Ishikawa (cell line): ENCODE measurements at regions not wholly inside any gene's neighbourhood (a gene's known extent, or its start where the extent isn't known, plus 50 kb on each side); places are given as distances from the start of the nearest gene placed in this dataset.

Experiments used
- CEBPB ChIP-seq: IDR thresholded peaks from 2 replicates; pipeline ENCODE4 v1.6.1; 2012
- CREB1 ChIP-seq: IDR thresholded peaks from 2 replicates; pipeline ENCODE4 v1.6.1; 2012; ENCODE audit warnings: low read depth
- EGR1 ChIP-seq: IDR thresholded peaks from 2 replicates; pipeline ENCODE4 v1.6.1; 2012
- EP300 ChIP-seq: IDR thresholded peaks from 2 replicates; pipeline ENCODE4 v1.6.1; 2012; ENCODE audit warnings: borderline replicate concordance
- FOXM1 ChIP-seq: IDR thresholded peaks from 2 replicates; pipeline ENCODE4 v1.6.1; 2012; ENCODE audit warnings: low read depth, borderline replicate concordance
- MAX ChIP-seq: IDR thresholded peaks from 2 replicates; pipeline ENCODE4 v1.6.1; 2012
- NFIC ChIP-seq: IDR thresholded peaks from 2 replicates; pipeline ENCODE4 v1.6.1; 2012
- RAD21 ChIP-seq: IDR thresholded peaks from 2 replicates; pipeline ENCODE4 v1.6.1; 2012; ENCODE audit warnings: low read depth
- REST ChIP-seq: IDR thresholded peaks from 2 replicates; pipeline ENCODE4 v1.6.1; 2012; ENCODE audit warnings: low read depth, mild to moderate bottlenecking
- TAF1 ChIP-seq: IDR thresholded peaks from 2 replicates; pipeline ENCODE4 v1.6.1; 2012; ENCODE audit warnings: low read depth, mild to moderate bottlenecking
- TCF12 ChIP-seq: IDR thresholded peaks from 2 replicates; pipeline ENCODE4 v1.6.1; 2012; ENCODE audit warnings: low read depth
- TEAD4 ChIP-seq: IDR thresholded peaks from 2 replicates; pipeline ENCODE4 v1.6.1; 2012
- YY1 ChIP-seq: IDR thresholded peaks from 2 replicates; pipeline ENCODE4 v1.6.1; 2012; ENCODE audit warnings: low read depth
- ZBTB7A ChIP-seq: IDR thresholded peaks from 2 replicates; pipeline ENCODE4 v1.6.1; 2012; ENCODE audit warnings: low read depth
- TF ChIP-seq, protein P1 (sequence below): IDR thresholded peaks from 2 replicates; pipeline ENCODE4 v1.6.1; 2012

GRCh38 chr15:81516012-81516411 is 142.0 kb upstream of the TMC3 start:
- TF ChIP-seq CREB1 = no peak
- no peak for TF ChIP-seq CEBPB
- TF ChIP-seq ZBTB7A = no peak
- no peak for TF ChIP-seq TCF12
- no peak for TF ChIP-seq RAD21
- TF ChIP-seq EGR1 = no peak
- TF ChIP-seq TEAD4 = no peak
- TF ChIP-seq TAF1 = no peak
- no peak for TF ChIP-seq EP300
- no peak for TF ChIP-seq NFIC
- TF ChIP-seq REST = no peak

DNA sequence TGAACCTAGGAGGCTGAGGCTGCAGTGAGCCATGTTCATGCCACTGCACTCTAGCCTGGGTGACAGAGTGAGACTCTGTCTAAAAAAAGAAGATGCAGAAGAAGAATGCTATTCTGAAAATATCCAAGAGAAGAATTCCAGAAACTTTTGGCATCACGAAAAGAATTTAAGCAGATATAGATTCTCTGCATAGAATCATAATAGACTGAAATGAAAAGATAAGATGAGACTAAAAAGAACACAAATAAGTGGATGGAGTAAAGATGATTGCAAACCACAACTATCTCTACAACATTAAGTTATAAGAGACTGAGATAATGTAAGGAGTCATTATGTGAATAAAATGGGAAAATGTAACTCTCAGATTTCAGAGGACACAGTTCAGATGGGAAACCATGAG is 140.7 kb upstream of the TMC3 start:
- TF ChIP-seq YY1 = no peak
- no peak for TF ChIP-seq ZBTB7A
- TF ChIP-seq, protein P1, sequence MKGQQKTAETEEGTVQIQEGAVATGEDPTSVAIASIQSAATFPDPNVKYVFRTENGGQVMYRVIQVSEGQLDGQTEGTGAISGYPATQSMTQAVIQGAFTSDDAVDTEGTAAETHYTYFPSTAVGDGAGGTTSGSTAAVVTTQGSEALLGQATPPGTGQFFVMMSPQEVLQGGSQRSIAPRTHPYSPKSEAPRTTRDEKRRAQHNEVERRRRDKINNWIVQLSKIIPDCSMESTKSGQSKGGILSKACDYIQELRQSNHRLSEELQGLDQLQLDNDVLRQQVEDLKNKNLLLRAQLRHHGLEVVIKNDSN = no peak
- TF ChIP-seq CEBPB = no peak
- no peak for TF ChIP-seq MAX
- no peak for TF ChIP-seq EGR1
- no peak for TF ChIP-seq TEAD4
- TF ChIP-seq NFIC = no peak
- TF ChIP-seq RAD21 = no peak
- TF ChIP-seq CREB1 = no peak
- TF ChIP-seq FOXM1 = no peak

- TF ChIP-seq MAX (no peak), TAF1 (no peak), YY1 (no peak), EP300 (no peak), REST (no peak), EGR1 (no peak), ZBTB7A (no peak), TEAD4 (no peak)
- TF ChIP-seq, protein P1 = no peak
These were observed 137.1 kb upstream of the TMC3 start for GRCh38 chr15:81511138-81511537.

GRCh38 chr15:81507831-81508230 is 133.8 kb upstream of the TMC3 start:
- TF ChIP-seq FOXM1 = no peak
- TF ChIP-seq YY1 = no peak
- TF ChIP-seq CREB1 = no peak

GRCh38 chr15:81506936-81507335 is 132.9 kb upstream of the TMC3 start:
- TF ChIP-seq TCF12 (no peak), CEBPB (no peak), CREB1 (no peak), TEAD4 (no peak), YY1 (no peak), MAX (no peak), REST (no peak), TAF1 (no peak), NFIC (no peak), EGR1 (no peak), FOXM1 (no peak), ZBTB7A (no peak), RAD21 (no peak)
